GM19238 (cell line): ENCODE measurements at regions not wholly inside any gene's neighbourhood (a gene's known extent, or its start where the extent isn't known, plus 50 kb on each side); places are given as distances from the start of the nearest gene placed in this dataset.
"Not testable (repeated sequence)": the region's sequence is repeated elsewhere in the genome, so short reads cannot be mapped to it uniquely, and the experiment has no call there.

Source experiments
- DNase-seq: peaks from one replicate; pipeline ENCODE4 v3.0.0; 2011; ENCODE audit warnings: low spot score; ENCODE audit not compliant: insufficient read length

DNA sequence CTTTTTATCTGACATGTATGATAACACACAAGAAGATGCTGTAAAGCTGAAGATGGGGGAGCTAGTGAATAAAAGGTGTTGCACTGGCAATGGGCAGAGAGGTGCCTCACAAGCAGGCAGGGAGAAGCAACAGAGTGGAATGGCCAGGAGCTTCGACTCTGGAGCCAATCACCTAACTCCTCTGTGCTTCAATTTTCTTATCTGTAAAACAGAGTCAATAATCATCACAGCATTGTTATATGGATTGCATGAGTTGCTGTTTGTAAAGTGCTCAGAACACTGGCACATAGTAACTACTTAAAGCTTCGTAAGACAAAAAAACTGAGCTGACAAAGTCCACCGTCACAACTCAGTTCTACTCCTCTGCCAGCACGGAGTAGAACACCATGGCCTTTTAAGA is 254.2 kb upstream of the POM121L12 start:
- no peak for DNase-seq

DNA sequence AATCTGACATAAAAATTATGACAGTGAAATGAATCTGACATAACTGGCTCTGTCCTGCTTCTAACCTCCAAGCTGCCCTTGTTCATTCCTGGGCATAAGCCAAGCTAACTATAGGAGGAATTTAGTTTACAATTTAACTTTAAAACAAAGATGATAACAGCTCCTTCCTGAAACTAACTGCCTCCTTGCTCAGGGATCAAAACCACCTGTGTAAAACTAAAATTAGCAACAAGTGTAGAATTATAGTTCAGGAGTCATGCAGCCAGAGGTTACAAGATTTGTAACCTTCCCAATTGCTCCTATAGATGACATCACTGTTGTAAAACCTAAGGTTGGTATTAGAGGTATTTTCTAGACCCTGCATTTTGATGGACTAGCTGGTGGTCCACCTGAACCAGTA is 256.4 kb upstream of the POM121L12 start:
- no peak for DNase-seq

DNA sequence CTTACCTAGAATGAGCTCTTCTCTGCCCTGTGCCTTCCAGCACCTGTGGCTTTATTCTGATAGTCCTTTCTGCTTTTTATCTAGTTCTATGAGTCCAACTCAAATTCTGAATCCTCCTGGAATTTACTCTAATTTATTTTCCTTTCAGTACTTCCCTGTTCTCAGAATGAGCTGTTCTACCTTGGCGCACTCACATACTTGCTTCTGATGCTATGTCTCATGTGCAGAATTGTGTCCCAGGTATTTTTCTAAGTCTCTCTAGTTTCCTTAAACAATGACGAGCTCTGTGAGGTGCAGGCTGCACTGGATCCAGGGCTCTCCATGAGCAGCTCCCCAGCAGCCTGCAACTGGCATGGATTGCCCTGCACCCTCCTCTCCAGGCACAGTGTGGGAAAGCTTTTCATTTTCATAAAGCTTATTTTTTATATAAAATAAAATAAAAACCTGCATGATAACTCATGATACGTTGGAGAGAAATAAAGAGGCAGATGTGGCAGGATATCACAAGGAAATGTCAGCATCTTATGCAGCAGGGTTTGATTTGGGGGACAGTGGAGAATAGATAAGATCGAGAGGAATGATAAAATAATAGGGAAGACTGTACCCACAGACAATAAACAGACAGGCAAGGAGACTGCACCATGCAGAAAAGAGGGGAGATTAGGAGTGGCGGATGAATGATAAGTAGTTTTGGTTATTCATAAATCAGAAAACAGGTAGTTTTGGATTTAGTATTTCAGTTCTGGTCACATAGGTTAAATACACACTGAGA is 258.2 kb upstream of the POM121L12 start:
- DNase-seq: no peak

DNA sequence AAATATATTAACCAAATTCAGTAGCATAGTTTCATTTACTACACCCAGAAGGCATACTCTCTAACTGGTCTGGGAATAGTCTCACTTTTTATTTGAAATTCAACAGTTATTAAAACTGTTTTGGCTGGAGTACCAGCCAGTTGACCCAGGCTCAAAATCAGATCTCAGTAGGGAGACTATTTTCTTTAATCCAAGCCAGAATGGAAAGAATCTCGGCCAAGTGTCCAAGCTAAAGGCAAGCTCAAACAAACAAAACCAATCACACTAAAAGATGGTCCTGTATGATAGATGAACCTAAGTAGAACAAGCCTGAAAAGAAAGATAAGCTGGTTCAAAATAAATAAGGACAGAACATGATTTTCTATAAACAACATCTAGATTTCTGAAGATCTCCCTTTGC is 259.6 kb upstream of the POM121L12 start:
- DNase-seq: no peak

DNA sequence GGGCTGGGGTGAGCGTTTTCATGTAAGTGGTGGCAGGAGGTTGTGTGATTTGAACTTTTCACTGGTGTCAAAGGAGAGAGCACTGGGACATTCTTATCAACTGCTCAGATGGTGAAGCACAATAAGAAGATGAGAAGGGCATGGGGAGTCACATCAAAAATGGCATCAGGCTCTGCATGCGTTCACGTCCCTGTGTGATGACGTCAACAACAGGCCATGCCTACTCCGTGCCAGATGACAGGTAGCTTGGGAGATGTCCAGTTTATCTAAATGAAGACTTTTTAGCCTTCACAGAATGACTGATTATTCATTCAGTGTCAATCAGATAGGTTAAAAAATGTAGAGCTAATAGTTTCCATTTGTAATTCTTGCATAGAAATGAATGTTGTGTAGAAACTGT is 264.3 kb upstream of the POM121L12 start:
- DNase-seq: no peak

DNA sequence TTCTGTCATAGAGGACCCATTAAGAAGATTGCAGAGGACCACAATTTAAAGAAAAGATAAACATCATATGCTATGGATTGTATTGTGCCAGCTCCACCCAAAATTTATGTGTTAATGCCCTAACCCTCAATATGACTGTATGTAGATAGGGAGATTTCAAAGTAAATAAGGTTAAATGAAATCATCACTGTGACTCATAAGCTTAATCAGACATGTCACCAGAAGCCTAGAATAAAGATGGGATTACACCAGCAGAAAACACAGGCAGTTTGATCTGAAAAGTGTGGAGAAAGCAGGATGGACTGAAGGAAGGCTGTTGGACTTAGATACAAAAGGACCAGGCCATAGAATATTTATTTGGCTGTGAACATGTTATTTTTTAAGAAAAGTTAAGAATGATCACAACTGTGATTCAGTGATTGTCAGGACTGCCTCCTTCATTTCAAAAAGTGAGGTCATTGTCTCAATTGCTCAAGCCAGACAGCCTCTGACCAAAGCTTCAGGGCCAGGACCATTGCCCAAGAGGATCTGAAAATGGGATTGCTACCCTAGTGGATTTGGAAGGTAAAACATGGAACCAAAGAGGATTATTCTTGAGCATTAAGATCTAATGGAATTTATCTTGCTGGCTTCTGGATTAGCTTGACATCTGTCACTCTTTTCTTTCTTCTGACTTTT is 270.8 kb upstream of the POM121L12 start:
- DNase-seq: no peak

DNA sequence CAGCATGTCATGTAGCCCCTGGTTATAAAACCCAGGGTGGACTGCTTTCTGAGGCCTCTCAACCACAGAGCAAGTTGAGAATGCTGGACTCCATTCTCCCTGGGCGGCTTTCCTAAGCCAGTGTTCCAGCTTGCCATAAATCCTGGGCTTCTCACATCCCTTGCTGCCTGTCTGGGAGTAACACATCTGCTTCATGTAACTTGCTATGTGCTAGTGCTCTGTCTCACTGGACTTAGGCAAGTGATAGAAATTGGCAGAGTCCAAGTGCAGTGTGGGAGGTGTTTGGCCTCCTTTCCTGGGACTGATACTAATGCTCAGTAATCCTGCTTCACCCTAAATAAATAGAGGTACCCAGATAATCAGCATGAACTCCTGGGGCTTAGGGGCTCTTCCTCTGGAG is 277.1 kb upstream of the POM121L12 start:
- no peak for DNase-seq

DNA sequence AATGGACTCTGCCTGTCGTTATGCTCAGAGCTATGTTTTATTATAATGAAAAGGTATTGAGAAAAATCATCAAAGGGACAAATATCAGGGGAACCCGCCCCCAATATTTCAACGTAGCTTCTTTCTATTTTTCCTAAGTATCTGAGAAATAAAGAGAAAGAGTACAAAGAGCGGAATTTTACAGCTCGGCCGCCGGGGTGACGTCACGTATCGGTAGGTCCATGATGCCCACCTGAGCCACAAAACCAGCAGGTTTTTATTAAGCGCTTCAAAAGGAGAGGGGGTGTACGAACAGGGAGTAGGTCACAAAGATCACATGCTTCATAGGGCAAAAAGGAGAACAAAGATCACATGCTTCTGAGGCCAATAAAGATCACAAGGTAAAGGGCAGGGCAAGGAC is 281.6 kb upstream of the POM121L12 start:
- DNase-seq: no peak

DNA sequence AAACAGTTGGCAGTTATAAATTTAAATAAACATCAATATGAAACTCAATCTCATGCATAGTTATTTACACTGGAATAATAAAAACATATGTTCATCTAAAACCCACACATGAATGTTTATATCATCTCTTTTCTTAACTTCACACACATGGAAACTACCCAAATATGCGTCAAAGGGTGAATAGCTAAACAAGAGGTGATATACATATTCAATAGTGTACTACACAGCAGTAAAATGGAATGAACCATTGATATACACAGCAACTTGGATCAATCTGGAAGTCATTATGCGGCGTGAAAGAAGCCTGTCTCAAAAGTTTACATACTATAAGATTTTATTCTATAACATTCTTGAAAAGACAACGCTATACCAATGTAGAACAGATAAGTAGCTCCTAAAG is 282.5 kb upstream of the POM121L12 start:
- DNase-seq: no peak

DNA sequence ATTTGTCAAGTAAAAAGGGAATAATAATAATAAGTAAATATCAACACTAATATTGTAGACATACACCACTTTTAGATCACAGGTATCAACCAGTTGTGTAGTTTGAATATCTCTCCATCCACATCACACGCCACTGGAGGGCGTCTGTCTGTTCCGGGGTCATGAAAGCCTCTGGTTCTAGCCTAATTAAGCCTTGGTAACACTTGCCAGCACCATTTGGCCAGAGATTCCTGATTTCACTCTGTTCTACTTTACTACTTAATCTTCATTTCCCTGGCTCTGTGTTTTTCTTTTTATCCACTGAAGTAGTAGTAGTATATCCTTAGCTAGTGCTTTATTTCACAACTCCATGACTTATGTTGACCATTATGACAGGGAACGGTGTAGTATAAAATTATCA is 285.6 kb upstream of the POM121L12 start:
- DNase-seq: no peak

DNA sequence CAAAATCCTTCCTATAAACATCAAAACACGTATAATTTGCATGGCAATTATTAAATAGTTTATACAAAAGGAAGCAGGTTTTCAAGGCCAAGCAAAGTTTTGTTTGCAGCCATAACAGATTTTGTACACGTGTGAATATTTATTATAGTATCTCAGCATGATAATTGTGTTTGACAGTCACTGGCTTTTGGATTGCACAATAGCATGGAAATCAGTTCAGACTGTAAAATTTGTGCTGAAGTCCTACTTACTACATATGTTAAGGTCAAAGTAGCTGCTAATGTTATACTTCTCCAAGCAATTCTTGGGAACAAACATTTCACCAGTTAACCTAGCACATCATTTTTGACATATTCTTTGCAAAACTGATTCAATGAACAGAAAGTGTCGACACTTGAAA is 287.6 kb upstream of the POM121L12 start:
- no peak for DNase-seq

DNA sequence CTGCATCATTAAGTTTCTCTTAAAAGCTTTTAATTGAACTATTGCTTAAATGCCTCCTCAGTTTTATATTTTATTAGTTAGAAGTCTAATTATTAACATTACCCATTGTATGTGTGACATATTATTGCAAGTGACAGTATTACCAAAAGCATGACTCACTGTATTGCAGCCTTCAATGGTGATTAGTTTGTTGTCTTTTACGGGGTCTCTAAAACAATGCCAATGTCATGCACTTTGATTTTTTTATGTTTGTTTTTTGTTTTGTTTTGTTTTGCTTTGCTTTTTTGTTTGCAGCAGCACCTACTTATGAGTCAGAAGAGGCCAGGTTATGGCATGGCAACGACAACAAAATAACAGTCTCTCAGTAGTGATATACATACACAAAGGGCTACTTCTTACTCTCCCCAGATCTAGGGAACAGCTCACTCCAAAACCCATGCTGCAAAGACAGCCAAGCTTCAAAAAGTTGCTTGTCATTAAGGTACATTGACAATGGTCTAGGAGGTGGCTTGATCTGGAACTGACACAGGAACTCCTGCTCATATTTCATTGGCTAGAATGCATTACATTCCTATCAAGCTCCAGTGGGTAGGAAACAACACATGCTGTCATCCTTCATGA is 293.7 kb upstream of the POM121L12 start:
- DNase-seq: no peak

DNA sequence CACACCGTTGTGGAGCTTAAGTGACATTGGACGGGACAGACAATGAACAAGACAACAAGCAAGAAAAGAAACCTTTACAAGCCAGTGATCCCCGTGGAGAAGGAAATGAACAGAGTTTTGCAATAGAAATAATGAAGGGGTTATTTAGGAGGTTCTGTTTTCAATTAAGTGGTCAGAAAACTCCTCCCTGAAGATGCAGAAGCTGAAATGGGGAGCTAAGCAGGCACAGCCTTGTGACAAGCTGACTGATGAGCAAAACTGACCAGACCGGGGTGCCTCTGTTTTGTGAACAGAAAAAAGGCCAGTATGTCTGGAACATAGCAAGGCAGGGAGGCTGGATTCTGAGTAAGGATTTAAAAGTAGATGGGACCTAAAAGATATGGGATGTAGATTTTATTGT is 299.8 kb upstream of the POM121L12 start:
- no peak for DNase-seq

DNA sequence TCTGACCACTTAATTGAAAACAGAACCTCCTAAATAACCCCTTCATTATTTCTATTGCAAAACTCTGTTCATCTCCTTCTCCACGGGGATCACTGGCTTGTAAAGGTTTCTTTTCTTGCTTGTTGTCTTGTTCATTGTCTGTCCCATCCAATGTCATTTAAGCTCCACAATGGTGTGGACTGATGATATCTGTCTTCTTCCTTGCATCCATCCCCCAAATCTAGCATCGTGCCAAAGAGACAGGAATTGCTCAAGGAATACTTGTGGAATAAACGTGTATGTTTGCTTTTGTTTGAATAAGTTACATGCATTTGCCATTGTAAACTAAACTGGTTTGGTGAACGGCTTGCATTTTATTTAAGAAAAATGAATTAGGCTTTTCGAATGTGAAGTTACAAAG is 306.8 kb upstream of the POM121L12 start:
- DNase-seq: not testable (repeated sequence)

DNA sequence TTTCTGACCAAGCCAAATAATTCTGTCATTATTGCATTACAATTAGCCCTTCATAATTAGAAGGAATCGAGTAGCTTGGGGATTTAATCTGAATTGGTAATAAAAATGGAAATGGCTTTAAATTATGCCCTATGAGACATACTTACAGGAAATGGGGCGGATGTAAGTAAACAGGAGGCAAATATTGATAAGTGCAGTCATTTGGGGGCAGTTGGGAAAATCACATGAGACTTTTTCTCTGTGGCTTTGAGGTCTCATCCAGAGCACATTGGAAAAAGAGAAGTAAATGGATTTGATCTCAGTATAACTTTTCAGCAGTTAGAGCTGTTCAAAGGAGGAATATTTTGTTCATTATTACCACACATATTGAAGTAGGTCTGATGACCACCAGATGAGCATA is 307.8 kb upstream of the POM121L12 start:
- DNase-seq: no peak

DNA sequence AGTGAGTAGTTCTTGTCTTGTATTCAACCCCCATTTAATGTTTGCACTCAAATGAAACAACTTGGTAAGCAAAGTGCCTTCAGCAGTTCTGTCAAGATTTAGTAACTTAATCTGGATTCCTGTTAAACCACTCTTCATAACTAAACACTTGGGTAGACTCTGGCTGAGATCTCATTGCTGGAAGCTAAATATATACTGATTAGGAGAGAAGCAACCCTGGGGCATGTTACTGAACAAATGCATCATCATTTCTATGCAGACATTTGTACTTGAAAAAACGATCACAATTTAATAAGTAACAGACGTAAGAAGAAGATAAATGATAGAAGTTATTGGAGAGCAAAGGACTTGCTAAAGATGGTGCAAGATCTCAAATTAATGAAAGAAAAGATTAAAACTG is 308.4 kb upstream of the POM121L12 start:
- no peak for DNase-seq

DNA sequence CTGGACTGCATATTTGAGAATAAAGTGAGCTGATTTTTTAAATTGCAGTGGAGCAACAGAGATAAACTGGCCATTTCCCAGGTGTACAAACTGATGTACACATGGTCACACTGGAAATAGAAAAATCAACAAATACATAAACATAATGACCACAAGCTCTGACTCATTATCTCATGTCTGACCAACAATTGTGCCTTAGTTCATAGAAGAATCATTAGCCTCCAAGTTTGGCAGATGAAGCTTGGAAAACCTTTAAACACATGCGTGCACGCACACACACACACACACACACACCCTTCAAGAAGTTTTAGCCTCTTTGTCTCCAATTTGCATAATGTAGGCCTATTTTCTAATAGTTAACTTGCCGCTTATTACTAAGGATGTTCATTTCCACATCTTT is 308.9 kb upstream of the POM121L12 start:
- no peak for DNase-seq

DNA sequence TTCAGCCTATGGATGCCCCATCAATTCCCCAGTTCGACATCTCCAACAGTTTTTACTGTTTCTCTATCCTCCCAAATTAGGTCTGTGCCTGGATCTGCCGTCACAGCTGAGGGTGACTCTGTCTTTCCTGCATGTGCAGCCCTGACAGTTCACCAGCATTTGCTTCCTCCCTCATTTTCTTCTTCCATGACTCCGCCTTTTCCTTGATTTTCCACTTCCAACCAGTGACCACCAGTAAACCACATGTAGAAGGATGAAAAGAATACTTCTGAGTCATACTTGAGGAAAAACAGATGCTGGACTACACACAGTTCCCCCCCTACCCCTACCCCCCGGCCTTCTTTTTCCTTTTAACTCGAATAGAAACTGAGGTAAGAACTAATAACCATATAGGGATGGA is 311.8 kb upstream of the POM121L12 start:
- DNase-seq: no peak

DNA sequence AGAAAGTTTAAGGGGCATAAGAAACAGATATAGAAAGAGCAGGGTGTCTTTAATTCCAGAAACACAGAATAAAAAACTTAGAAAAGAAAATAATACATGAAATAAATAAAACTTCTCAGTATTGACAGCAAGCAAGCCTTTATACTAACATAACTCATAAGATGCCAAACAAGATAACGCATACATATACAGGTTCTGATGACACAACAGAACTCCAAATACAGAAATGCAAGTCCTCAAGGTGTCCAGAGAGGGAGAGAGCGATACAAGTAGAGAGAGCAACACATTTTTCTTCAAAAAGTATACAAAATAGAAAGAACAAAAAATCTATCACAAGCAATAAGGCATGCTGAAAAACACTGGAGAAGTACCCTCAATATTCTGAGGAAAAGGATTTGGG is 314.6 kb upstream of the POM121L12 start:
- no peak for DNase-seq

DNA sequence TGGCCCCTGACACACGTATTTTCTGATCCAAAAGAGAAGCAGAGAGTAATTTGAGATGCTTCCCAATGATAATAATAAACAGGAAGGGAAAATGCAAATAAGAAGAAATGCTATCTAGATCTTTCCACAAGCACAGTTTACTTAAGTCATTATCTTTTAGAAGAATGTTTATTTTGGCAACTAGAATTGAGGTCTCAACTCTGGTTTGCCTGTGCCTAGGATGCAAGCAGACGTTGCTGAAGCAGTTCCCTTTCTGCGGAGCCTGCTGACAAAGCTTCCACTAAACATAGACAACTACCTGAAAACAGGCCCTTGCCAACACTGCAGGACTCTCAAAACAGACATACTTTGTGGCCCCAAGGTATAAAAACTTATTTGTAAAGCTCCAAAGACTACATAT is 315.8 kb upstream of the POM121L12 start:
- no peak for DNase-seq

DNA sequence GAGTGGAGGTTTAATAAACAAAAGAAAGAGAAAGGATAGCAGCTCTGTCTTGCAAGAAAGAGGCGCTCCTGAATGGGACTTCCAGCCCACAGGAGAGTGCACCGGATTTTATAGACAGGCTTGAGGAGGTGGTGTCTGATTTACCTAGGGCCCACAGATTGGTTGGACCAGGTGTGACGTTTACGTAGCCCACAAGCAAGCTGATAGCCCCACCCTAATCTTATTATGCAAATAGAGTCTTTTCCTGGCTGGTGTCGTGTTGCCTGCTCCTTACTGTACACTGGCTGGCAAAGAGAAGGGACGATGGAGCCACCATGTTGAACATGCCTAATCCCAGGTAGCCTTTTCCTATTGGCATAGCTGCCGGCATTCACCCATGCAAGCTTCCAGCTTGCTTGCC is 319.7 kb upstream of the POM121L12 start:
- DNase-seq: no peak

DNA sequence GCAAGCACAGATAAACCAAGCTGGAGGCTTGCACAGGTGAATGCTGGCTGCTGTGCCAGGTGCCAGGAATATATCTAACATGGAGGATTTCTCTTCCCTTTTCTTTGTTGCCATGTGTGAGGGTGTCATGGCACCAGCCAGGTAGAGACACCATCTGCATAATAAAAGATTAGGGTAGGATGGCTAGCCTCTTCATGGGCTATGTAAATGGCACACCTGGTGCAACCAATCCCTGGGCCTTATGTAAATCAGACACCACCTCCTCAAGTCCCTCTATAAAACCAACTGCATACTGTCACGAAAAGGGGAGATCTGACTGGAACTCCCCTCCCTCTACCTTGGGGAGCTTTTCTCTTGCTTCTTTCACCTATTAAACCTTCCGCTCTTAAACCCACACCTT is 322.5 kb upstream of the POM121L12 start:
- no peak for DNase-seq

DNA sequence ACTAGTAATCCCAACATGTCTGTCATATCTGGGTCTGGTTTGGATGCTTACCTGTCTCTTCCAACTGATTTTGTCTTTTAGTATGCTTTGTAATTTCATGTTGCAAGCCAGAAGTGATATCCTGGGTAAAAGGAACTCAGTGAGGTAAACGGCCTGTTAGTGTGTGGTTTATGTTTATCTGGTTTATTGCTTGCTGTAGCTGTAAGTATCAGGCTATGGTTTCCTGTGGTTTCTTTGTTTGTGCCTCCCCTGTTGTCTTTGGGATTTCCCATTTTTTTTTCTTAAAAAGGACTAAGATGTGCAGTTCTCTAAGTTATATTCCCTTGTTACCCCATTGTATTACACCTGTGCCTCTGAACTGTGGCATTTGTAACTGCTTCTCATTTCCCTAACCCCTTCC is 323.5 kb upstream of the POM121L12 start:
- no peak for DNase-seq
